K562 (cell line): ENCODE measurements at regions not wholly inside any gene's neighbourhood (a gene's known extent, or its start where the extent isn't known, plus 50 kb on each side); places are given as distances from the start of the nearest gene placed in this dataset.

Experiments
- ATAC-seq: fragments of 200-7000 bp; cut with Tn5 transposase; 3 replicates; pipeline ENCODE4 v1.9.1; 2020; ENCODE audit warnings: moderate library complexity
- BruUV-seq: library from RNA; stranded (reverse); fragments of 400-500 nt; replicated peaks from 2 replicates; lab custom pipeline; 2021; lab: Mats Ljungman, UMichigan
- CTCF ChIA-PET: fragments of 300-600 bp; formaldehyde crosslinking; extraction: SDS; loops from one replicate; lab custom pipeline; 2021; ENCODE audit warnings: low intra/inter-chr PET ratio; lab: Yijun Ruan, JAX
- POLR2A ChIA-PET: fragments of 300-600, 350-650 bp; sonication (Branson Sonifier 250); formaldehyde crosslinking; extraction: SDS; loops from one replicate; lab custom pipeline; 2021; ENCODE audit warnings: antibody characterized with exemption, inconsistent platforms; lab: Yijun Ruan, JAX
- DNase-seq, 4 experiments: peaks; one replicate each; pipeline versions ENCODE4 v3.0.0 to v3.0.0-alpha.2; 2011 to 2018; ENCODE audit warnings: low spot score in 3 of 4, mixed read lengths in 3 of 4; ENCODE audit errors: extremely low read depth in 1 of 4
- FAIRE-seq: peaks from 2 replicates; lab custom pipeline; 2011; peaks lifted over from hg19 to GRCh38; lab: Jason Lieb, UNC
- H2AFZ ChIP-seq: 2 replicates; pipeline ENCODE4 v1.6.0; 2011; ENCODE audit warnings: low read depth, low read length, control low read depth, inconsistent platforms
- H3K27ac ChIP-seq: fragments of 200-600 bp; 3 replicates; pipeline ENCODE4 v1.8.0; 2011; ENCODE audit warnings: low read depth, mild to moderate bottlenecking, control low read depth, inconsistent platforms, low read length, moderate library complexity, mixed read lengths; ENCODE audit errors: extremely low read depth
- H3K27me3 ChIP-seq, 2 experiments: fragments of 300-600 bp in 1 of 2; 2 replicates in 1 of 2; 3 replicates in 1 of 2; pipeline versions ENCODE4 v1.6.0 to v1.8.0; 2011; ENCODE audit warnings: inconsistent platforms in 2 of 2, low read length in 2 of 2, mild to moderate bottlenecking in 1 of 2, mixed read lengths in 1 of 2, moderate library complexity in 1 of 2; ENCODE audit not compliant: control insufficient read depth in 2 of 2, insufficient read depth in 2 of 2
- H3K36me3 ChIP-seq: fragments of 300-600 bp; 3 replicates; pipeline ENCODE4 v1.8.0; 2011; ENCODE audit warnings: mild to moderate bottlenecking, low read length, inconsistent platforms; ENCODE audit not compliant: control insufficient read depth, insufficient read depth
- H3K4me1 ChIP-seq, 2 experiments: fragments of 200-600 bp in 1 of 2; replicated peaks in 1 of 2; 2 replicates in 1 of 2; 3 replicates in 1 of 2; pipeline versions ENCODE4 v1.5.1 to v1.8.0; 2011; ENCODE audit warnings: inconsistent platforms in 2 of 2, low read length in 2 of 2, mild to moderate bottlenecking in 1 of 2, mixed read lengths in 1 of 2, moderate library complexity in 1 of 2; ENCODE audit not compliant: control insufficient read depth in 2 of 2, insufficient read depth in 2 of 2
- H3K4me2 ChIP-seq: 2 replicates; pipeline ENCODE4 v1.6.1; 2011; ENCODE audit warnings: low read length, control low read depth, inconsistent platforms, mixed read lengths; ENCODE audit not compliant: insufficient read depth
- H3K4me3 ChIP-seq: fragments of 200-600 bp; sonication (generic), shearing (Covaris generic); 2 replicates; pipeline ENCODE4 v1.5.1; 2016; ENCODE audit warnings: control low read depth, inconsistent platforms
- H3K79me2 ChIP-seq: fragments of 200-600 bp; 3 replicates; pipeline ENCODE4 v1.8.0; 2011; ENCODE audit warnings: low read length, inconsistent platforms; ENCODE audit not compliant: control insufficient read depth, insufficient read depth
- H3K9ac ChIP-seq, 2 experiments: 2 replicates each; pipeline versions ENCODE4 v1.6.0 to v1.6.1; 2011; ENCODE audit warnings: low read depth in 2 of 2, low read length in 2 of 2, control low read depth in 1 of 2, inconsistent platforms in 1 of 2, mild to moderate bottlenecking in 1 of 2, mixed read lengths in 1 of 2; ENCODE audit not compliant: insufficient read depth in 1 of 2
- H3K9me1 ChIP-seq: one replicate; pipeline ENCODE4 v1.6.0; 2011; ENCODE audit warnings: inconsistent platforms, mild to moderate bottlenecking, low read length, moderate library complexity; ENCODE audit not compliant: control insufficient read depth, insufficient read depth
- H3K9me3 ChIP-seq: replicated peaks from 2 replicates; pipeline ENCODE4 v1.5.1; 2011; ENCODE audit warnings: low read depth, low read length, inconsistent platforms; ENCODE audit not compliant: control insufficient read depth, insufficient read depth
- H4K20me1 ChIP-seq: replicated peaks from 2 replicates; pipeline ENCODE4 v1.6.1; 2011; ENCODE audit warnings: low read length, inconsistent platforms, mixed read lengths; ENCODE audit not compliant: control insufficient read depth, insufficient read depth
- BCOR ChIP-seq: fragments of 450-650 bp; IDR thresholded peaks from 2 replicates; pipeline ENCODE4 v1.6.1; 2016
- CREBBP ChIP-seq: IDR thresholded peaks from one replicate; pipeline ENCODE4 v1.6.1; 2012; ENCODE audit warnings: low read depth, mild to moderate bottlenecking, control low read depth, inconsistent platforms, low read length
- RFX1 ChIP-seq: fragments of 450-650 bp; IDR thresholded peaks from 2 replicates; pipeline ENCODE4 v1.6.1; 2016; ENCODE audit warnings: mild to moderate bottlenecking, moderate library complexity
- whole genome bisulfite sequencing: fragments of 100-300 bp; shearing (Covaris generic); methylation state at CpG from one replicate; pipeline ENCODE4 v1.1.6; 2016; ENCODE audit warnings: low coverage, mixed read lengths; ENCODE audit not compliant: insufficient coverage; ENCODE audit errors: missing lambda C conversion rate; 5-methylcytosine and 5-hydroxymethylcytosine counted together
- in situ Hi-C: fragments of 300-500 bp; cut with MboI; formaldehyde crosslinking; loops from 4 replicates; pipeline ENCODE4 v1.15.0; 2018; ENCODE audit warnings: inconsistent platforms, mixed read lengths
- intact Hi-C: fragments of 100-400 bp; cut with micrococcal nuclease; formaldehyde crosslinking; loops from 2 replicates; pipeline ENCODE4 v1.14.2; 2022

DNA sequence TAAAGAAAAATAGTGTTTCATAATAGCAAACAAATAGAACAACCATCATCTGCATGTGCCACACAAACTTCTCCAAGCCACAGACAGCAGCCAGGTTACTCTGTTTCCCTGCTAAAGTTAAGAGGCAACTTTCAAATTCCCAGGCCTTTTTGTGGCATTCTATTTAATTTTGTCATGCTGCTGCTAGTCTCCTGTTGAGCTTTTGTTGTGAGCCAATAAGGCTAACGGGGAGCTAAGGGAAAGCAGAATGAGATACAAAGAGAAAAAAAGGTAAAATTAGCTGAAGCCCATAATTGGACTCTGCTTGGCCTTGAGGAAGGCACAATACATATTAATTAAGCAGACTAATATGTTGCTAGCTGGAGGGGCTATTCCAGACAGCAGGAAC is 74.7 kb upstream of the GNAO1 start:
- no peaks in the 10 kb centered on the region; a peak in 1 of 5 replicates for H3K27me3 ChIP-seq
- H3K9me3 ChIP-seq: no peaks in the 10 kb centered on the region
- no peaks in the 10 kb centered on the region for H3K4me1 ChIP-seq
- ATAC-seq (no peak), FAIRE-seq (no peak), DNase-seq (no peak)
- H3K4me3 ChIP-seq: no peak overlapping the region
- H3K9me1 ChIP-seq: no peaks in the 10 kb centered on the region
- no peaks in the 10 kb centered on the region for H3K79me2 ChIP-seq
- H2AFZ ChIP-seq: no peak overlapping the region
- H3K4me2 ChIP-seq: no peak overlapping the region
- WGBS: 0% methylated on average over 1 of the region's 1 CpG
- no peak overlapping the region for H3K27ac ChIP-seq
- no peak for TF ChIP-seq CREBBP
- no peaks in the 10 kb centered on the region for H3K36me3 ChIP-seq
- no TSS peak for BruUV-seq
- H3K9ac ChIP-seq: no peak overlapping the region
- POLR2A ChIA-PET: interaction anchor here (0.6 kb wide), 1 partner anchor 1382 kb away, joined by 3 read pairs; no protein-coding TSS in a partner anchor
- intact Hi-C loops: no loop called here
- in situ Hi-C loops: no loop called here
- CTCF ChIA-PET: no interaction called here
- H4K20me1 ChIP-seq: no peaks in the 10 kb centered on the region

DNA sequence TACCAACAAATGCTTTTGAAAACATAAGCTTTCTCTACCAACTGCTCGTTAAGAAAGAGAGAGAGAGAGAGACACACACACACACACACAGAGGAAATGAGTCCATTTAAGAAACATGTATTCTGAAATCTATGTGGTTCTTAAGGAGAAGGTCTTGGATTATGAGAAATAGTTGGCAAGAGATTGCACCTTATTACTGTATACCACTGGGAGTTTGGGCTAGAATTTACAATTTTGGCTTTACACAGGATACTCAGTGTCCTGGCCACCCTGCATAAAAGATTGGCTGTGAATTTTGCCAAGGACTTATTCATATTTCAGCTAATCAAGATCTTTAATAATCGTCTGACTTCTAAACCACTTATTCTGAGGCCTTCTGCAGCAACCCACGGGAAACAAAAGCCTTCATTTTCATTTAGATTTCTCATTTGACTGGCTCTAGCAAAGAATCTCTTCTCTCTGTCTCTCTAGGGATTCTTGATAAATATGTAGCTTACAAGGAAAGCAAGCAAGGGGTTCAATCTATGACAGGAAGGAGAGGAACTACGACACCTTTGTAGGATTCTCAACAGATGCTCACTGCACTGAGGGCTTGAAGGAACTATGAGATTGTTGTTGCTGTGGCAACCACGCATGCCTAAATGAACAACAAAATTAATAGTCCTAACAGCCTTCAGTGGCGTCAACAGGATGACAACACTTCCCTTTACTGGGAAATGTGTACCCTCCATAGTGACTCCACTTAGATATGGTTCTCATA is 75.3 kb upstream of the GNAO1 start:
- no peaks in the 10 kb centered on the region; a peak in 1 of 5 replicates for H3K27me3 ChIP-seq
- no peaks in the 10 kb centered on the region for H3K79me2 ChIP-seq
- H3K4me1 ChIP-seq: no peaks in the 10 kb centered on the region
- ChIA-PET POLR2A (interaction anchor here (0.6 kb wide), 2 partner anchors 183 to 1381 kb away, joined by 3 read pairs; no protein-coding TSS in a partner anchor), CTCF (no interaction called here)
- H3K9ac ChIP-seq: no peak overlapping the region
- 1% methylated on average over 6 of the region's 6 CpGs for WGBS
- no peaks in the 10 kb centered on the region for H3K36me3 ChIP-seq
- ATAC-seq (no peak), DNase-seq (no peak), FAIRE-seq (no peak)
- TF ChIP-seq RFX1 (peak; percentile 54), BCOR (no peak)
- H4K20me1 ChIP-seq: no peaks in the 10 kb centered on the region
- no peak overlapping the region for H3K27ac ChIP-seq
- intact Hi-C loops: no loop called here
- in situ Hi-C loops: no loop called here
- H3K9me3 ChIP-seq: no peaks in the 10 kb centered on the region
- no peak overlapping the region for H3K4me3 ChIP-seq
- BruUV-seq: no TSS peak
- no peaks in the 10 kb centered on the region for H3K9me1 ChIP-seq
- no peak overlapping the region for H3K4me2 ChIP-seq
- no peak overlapping the region for H2AFZ ChIP-seq
